NCI-H1694 treated with DMSO at 0.1 percent for 48 hours (cell line): ENCODE measurements at regions not wholly inside any gene's neighbourhood (a gene's known extent, or its start where the extent isn't known, plus 50 kb on each side); places are given as distances from the start of the nearest gene placed in this dataset.
"Not testable (repeated sequence)": the region's sequence is repeated elsewhere in the genome, so short reads cannot be mapped to it uniquely, and the experiment has no call there.

Experiments
- DNase-seq: peaks from one replicate; lab custom pipeline; 2025; lab: John Stamatoyannopoulos, UW

DNA sequence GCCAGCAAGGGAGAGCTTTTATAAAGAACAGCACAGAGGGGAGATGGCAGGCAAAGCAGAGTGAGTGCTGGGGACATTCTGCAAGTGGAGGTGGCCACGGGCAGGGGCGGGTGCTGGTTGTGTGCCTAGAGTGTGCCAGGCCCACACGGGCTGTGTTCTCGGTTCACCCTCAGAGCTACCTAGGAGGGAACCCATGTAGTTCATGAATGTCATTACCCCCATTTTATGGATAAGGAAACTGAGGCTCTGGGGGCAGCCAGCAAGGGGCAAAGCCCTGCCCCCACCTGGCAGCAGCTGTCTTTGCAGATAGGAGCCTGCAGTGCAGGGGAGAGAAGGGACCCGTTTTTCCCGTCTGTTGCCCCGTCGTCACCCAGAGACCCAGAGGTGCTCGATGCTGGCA is 85.2 kb upstream of the NCOR2 start:
- DNase-seq = no peak

DNA sequence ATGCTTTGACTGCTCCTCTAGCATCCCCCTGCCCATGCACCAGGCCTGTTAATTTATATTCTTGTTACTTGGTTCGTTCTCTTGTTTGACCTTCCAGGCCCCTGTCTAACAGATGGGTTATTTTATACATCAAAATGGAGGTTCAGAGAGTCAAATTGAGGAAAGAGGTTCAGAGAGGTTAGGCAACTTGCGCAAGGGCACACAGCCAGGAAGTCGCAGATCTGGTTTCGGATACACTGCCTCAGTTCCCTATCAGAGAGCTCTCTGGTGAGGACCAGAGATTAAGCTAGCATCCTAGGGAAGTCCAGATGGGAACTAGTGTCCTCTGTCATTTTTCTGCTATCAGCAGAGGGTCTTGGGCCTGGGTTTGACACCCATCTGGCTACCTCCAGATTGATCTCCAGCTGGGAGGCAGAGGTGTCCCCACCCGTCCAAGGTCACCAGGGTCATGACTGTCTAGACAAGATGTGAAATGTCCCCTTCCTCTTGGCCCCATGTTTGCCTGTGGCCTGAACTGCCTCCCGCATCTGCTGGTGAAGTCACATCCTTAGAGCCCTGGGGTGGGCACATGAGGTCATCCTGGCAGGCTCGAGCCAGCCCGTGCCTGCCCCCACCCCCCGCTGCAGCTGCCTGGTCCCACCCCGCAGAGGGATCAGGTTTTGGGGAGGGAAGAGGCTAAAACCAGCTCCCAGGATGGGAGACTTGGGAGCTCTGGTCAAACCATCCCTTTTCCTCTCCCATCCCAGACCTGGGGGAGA is 84.3 kb upstream of the NCOR2 start:
- DNase-seq = no peak

DNA sequence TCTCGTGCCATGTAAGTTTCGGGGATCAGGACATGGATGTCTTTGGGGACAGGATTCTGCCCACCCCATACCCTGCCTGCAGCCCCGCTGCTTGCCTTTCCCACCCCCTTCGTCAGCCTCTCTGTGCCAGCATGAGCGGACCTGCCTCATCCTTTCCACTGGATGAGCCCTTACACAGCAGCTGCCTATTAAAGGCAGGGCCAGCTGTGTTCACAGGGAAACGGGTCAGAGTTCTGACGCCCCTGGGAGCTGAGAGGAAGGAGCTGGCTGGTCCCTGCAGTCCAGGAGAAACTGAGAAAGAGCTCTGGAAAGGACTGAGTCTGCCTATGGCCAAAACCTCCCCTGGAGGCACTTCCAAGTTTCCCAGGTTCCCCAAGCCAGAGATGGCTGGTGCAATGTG is 83.5 kb upstream of the NCOR2 start:
- peak; percentile 77 for DNase-seq

DNA sequence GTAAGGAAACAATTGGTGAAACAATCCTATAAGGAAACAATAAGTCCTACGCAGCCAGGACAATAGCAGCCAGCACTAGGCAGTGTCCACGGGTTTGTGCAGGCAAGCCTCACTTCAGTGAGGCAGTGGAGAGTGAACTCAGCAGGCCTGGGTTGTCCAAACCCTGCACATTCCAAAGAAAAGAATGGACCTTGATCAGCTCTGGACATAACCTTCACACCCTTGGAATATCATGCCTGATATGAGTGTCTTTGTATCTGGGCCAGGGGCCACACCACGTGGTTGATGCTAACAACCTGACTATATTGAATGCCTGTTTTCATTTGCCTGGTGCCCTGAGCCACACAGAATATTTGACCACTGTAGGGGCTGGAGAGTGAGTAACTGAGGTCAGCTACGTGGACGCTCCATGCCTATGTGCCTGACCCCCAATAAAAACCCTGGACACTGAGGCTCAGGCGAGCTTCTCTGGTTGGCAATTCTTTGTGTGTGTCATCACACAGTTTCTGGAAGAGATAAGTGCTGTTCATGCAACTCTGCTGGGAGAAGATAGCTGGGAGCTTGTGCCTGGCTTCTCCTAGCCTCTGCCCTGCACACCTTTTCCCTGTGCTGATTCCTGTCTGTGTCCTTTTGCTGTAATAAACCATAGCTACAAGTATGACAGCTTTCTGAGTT is 81.4 kb upstream of the NCOR2 start:
- DNase-seq = no peak

DNA sequence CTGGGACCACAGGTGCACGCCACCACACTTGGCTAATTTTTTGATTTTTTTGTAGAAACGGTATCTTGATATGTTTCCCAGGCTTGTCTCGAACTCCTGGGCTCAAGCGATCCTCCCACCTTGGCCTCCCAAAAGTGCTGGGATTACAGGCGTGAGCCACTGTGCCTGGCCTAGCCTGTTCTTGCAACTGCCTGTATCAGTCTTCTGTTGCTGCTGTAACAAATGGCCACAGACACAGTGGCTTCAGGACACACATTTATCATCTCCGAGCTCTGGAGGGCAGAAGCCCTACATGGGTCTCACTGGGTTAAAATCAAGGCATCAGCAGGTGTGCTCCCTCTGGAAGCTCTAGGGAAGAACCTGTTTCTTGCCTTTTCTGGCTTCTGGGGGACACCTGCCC is 79.9 kb upstream of the NCOR2 start:
- DNase-seq = no peak

DNA sequence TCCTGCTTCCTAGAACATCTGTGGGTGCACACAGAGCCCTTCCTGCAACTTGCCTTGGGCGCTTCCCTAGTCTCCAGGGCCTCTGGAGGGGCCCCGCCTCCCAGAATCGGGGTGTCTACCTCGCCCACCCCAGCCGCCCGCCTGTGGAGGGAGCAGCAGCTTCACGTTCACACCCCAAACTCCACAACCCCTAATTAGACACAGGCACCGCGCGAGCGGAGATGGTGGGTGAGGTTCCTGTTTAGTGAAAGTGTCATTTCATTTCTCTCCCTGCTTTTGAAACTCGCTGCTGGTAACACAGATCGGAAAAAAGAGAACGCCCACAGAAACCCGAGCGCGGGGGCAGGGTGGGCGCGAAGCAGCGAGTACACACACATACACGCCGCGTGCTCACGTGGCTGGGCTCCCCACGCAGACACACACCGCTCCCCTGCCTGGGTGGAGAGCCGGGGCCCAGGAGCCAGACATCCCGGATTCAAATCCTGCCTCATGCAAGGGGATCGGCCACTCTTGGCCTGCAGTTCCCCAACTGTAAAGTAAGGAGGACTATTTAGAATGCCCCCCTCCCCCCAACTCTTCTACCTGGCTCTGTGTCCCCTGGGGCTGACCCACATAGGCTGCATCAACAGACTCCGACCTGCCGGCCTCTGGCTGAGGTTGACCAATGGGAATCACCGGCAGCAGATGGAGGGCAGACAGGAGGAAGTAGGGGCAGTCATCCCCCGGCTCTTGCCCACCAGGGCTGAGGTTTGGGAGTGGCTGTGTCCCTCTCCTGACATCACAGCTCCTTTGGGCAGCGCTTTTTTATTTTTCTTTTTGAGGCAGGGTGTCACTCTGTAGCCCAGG is 79.2 kb upstream of the NCOR2 start:
- no peak for DNase-seq

DNA sequence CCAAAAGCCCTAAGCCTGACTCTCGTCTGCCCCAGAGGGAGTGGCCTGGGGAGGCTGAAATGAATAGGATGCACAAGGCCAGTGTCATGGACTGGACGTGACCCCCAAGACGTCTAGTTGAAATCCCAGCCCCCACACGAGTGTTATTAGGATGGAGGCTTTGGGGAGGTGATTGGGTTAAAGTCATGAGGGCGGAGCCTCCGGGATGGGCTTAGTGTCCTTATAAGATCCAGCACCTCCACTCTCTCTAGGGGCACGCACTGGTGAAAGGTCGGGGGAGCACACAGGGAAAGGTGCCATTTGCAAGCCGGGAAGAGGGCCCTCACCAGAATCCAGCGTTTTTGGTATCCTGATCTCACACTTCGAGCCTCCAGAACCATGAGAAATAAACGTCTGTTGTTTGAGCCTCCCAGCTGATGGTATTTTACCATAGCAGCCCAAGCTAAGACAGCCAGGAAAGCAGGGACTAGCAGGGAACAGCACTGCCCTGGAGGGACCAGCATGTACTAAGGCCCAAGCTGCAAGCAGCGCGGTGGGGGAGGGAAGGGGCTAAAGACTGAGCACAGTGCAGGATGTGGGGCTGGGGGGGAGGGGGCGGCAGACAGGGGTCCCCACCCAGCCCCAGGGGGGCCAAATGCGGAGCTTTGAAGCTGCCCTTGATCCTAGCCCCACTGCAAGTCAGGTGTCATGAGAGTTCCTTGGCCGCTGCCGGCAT is 78.3 kb upstream of the NCOR2 start:
- no peak for DNase-seq

DNA sequence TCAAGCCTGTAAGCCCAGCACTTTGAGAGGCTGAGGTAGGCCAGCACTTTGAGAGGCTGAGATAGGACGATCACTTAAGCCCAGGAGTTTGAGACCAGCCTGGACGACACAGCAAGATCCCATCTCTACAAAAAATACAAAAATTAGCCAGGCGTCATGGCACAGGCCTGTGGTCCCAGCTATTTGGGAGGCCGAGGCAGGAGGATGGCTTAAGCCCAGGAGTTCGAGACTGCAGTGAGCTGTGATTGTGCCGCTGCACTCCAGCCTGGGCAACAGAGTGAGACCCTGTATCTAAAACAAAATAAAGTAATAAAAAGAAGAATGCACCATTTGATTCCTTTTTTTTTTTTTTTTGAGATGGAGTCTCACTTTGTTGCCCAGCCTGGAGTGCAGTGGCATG is 76.4 kb upstream of the NCOR2 start:
- not testable (repeated sequence) for DNase-seq

DNA sequence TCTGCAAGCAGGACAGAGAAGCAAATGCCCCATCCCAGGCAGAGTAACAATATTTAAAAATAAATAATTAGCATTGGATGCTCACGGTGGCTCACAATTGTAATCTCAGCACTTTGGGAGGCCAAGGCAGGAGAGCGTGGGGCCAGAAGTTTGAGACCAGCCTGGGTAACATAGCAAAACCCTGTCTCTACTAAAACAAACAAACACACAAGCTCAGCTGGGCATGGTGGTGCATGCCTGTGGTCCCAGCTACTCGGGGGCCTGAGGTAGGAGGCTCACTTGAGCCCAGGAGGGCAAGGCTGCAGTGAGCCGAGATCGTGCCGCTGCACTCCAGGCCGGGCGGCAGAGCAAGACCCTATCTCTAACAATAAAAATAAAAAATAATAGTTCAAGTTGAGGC is 74.7 kb upstream of the NCOR2 start:
- no peak for DNase-seq

DNA sequence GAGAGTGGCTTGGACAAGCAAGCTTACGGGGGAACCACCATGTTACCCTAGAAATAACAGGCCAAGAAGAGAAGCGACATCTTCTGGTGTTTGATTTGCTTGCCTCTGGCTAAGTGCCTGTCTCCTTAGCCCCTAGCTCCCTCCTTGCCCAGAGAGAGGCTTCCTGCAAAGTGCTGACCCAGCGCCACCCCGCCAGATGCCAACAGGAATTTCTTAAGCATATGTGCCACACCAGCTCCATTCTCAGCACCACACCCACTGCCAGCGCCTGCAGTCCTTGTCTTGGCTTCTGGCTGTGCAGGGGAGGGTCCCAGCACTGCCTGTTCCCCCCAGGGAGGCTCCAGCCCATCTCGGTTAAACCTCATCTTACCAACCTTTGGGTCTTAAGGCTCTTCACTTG is 74.2 kb upstream of the NCOR2 start:
- no peak for DNase-seq

DNA sequence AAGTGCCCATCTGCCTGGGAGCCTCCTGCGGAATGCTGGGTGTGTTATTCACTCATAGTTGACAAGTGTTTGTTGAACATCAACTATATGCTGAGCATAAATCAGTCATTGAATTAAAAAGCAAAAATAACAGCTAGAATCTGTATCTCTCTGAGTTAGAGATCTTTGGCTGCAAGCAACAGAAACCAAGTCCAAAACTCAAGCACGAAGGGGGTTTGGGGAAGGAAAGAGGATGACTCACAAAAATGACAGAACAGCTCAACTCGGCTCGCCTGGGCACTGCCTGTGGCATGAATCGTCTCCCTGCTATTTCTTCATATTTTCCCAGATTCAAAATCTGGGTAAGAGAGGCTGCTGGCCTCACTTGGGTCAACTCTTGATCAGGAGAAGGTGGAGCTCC is 72.6 kb upstream of the NCOR2 start:
- no peak for DNase-seq

DNA sequence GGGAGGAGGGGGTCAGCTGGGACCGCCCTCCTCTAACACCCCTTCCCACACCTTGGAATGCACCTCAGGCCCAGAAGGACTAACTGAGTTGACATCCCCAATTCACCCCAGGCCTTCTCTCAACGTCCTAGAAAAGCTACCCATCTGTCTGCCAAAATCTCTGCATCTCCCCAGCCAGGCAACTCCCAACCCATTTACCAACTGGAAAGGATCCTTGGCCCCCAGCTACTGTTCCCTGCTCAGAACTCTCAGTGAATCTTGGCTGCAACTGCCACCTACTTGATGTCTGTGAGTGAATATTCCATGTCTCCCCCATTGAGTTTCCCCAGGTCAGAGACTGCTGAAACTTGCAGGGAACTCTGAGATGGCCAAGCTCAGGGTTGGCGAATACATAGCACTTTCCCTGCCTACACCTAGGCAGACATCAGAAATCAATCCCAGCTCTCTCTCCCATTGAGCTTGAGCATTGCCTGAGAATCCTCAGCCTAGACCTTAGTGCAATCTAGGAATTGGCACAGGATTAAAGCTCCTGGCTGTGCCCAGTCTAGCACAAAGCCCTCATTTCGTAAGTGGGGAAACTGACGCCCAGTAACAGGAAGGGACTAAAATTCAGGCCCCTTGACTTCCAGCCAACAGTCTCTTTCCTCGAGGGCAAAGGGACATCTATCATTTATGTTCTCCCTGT is 71.9 kb upstream of the NCOR2 start:
- no peak for DNase-seq

DNA sequence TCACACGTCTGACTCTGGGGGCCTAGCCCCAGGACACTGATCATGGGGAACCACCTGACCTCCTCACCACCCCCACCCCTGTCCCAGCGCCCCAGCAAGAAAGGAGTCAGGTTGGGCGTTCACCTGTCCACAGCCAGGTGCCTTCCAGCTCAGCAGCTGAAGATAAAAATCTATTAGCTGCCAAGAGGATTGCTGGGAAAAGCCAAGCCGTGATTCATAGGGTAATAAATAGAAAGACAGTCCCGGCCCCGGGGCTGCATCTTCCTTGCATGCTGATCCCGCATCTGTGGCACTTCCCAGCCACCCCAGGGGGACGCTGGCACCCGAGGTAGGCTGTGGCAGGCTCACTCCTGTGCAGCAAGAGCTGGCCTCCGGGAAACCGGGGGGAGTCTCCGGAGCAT is 70.2 kb upstream of the NCOR2 start:
- no peak for DNase-seq

DNA sequence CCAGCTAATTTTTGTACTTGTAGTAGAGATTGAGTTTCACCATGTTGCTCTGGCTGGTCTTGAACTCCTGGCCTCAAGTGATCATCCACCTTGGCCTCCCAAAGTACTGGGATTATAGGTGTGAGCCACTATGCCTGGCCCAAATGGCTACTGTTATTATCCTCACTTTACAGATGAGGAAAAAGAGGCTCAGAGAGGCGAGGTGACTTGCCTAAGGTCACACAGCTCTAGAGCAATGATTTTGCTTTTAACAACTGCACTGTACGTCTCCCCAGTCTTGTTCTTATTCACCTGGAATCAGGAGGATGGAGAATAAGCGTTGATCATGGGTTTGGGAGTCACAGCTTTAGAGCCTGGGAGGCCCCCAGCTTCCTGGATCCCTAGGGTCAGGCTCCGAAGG is 69.8 kb upstream of the NCOR2 start:
- DNase-seq = no peak

DNA sequence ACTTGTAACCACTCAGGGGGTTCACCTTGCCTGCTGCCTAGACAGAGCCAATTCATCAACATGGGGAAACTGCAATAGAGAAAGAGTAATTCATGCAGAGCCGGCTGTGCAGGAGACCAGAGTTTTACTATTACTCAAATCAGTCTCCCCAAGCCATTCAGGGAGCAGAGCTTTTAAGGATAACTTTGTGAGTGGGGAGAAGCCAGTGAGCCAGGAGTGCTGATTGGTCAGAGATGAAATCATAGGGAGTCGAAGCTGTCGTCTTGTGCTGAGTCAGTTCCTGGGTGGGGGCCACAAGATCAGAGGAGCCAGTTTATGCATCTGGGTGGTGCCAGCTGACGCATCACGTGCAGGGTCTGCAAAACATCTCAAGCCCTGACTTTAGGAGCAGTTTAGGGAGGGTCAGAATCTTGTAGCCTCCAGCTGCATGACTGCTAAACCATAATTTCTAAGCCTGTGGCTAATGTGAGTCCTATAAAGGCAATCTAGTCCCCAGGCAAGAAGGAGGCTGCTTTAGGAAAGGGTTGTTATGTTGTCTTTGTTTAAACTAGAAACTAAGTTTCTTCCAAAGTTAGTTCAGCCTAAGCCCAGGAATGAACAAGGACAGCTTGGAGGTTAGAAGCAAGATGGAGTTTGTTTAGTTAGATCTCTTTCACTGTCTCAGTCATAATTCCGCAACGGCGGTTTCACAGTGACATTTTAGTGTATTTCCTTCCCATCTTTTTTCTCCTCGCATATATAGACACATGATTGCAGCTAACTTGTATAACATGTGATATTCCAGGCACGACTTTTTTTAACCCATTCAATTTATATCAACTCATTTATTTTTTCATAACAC is 68.9 kb upstream of the NCOR2 start:
- no peak for DNase-seq

DNA sequence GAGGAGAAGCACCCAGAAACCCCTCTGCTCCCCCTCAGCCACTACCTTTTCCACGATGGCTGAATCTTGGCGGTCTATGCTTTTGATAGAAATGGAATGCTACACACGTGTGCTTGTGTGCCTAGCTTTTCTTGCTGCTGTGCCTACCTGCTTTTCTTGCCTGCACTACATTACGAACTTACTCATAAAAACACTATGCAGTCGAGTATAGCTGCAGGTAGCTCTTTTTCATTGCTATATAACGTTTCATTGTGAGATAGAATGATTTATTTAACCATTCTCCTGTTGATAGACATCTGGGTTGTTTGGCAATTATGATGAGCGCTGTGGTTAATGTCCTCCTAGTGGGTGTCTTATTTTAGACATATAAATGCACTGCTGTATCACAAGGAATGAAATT is 67.9 kb upstream of the NCOR2 start:
- no peak for DNase-seq

DNA sequence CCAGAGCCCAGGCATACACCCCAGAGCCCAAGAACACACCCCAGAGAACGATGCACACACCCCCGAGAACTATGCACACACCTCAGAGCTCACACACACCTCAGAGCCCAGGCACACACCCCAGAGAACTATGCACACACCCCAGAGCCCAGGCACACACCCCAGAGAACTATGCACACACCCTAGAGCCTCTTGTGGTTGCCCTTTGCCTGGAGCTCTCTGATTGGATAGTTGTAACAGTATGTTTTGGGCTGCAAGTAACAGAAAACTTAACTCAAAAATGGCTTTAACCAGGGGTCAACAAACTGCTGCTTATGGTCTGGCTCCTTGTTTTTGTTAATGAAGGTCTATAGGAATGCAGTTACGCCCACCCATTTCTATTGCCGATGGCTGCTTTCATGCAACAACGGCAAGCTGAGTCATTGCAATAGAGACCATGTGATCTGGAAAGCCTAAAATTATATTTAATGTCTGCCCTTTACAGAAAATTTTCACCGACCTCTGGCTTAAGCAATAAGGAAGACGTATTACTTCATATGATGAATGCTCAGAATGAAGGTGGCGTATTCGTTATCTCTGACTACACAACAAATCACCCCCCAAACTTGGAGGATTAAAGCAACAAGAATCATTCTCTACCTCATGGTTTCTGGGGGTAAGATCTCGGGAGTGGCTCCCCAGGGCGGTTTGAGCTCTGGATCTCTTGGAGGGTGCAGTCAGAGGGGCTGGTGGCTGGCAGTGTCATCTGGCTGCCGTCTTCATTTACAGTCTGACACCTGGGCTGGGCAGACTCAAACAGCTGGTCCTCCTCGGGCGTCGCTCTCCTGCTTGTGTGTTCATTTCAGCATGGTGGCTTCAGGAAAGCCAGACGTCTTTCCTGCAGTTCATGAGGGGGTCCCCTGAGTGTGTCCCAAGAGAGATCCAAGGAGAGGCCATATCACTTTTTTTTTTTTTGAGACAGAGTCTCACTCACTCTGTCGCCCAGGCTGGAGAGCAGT is 66.3 kb upstream of the NCOR2 start:
- DNase-seq = peak; percentile 40

DNA sequence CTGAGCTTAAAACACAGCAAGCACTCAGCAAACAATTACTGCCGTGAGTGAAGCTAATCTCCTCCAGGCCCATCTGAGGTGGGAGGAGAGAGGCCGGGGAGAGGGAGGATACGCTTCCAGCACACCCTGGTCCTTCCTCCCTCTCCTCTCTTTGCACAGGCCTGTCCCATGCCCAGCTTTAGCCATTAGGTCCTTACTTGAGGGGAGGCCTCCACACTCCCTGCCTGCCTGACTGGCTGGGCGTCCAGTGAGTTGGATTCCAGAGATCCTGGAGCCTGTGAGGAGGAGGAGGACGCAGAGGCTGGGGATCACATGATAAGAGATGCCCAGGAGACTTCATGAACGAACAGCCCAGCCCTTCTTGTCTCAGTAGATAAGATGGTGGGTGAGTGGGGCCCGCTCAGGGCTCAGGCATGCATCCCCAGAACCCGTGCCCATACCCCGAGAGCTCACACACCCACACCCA is 65.1 kb upstream of the NCOR2 start:
- no peak for DNase-seq

DNA sequence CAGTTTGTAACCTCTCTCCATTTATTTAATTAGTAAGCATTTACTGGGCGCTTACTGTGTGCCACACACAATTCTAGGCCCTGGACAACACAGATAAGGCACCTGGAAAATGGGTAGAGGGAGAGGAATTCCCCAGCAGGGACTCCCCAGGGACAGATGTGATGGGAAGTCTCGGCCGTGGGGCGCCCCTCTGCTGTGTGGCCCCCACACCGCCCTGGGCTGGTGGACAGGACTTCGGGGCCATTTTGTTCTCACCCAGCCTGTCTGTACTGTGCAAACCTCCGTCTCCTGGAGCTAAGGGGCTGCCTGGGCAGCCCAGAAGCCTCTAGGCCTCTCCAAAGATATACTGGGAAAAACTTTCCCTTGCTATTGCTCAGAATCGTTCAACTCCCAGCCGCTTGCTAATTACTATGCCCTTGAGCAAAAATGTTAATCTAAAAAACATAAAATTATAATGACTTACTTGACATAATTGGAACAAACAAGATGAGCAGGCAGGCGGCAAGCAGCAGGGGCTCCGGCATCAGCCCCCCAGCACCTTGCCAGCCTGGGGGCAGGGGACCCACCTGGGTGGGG is 64.4 kb upstream of the NCOR2 start:
- DNase-seq = no peak
